IPS DF 6.9 (cell line): ENCODE measurements at regions not wholly inside any gene's neighbourhood (a gene's known extent, or its start where the extent isn't known, plus 50 kb on each side); places are given as distances from the start of the nearest gene placed in this dataset.

Experiments used
- DNase-seq: peaks from one replicate; pipeline ENCODE4 v3.0.0-alpha.2; 2013; ENCODE audit warnings: low read depth, low spot score
- H3K27ac ChIP-seq: one replicate; pipeline ENCODE4 v1.5.1; 2013; ENCODE audit warnings: low read length, control low read depth
- H3K27me3 ChIP-seq: 2 replicates; pipeline ENCODE4 v1.6.1; 2013; ENCODE audit warnings: mild to moderate bottlenecking, low read length; ENCODE audit not compliant: control insufficient read depth, insufficient read depth
- H3K36me3 ChIP-seq: 2 replicates; pipeline ENCODE4 v1.6.1; 2013; ENCODE audit warnings: low read length; ENCODE audit not compliant: control insufficient read depth, insufficient read depth
- H3K4me1 ChIP-seq: 2 replicates; pipeline ENCODE4 v1.6.1; 2013; ENCODE audit warnings: low read length; ENCODE audit not compliant: control insufficient read depth, insufficient read depth
- H3K4me3 ChIP-seq: 2 replicates; pipeline ENCODE4 v1.5.1; 2013; ENCODE audit warnings: mild to moderate bottlenecking, low read length
- H3K9me3 ChIP-seq: 2 replicates; pipeline ENCODE4 v1.6.1; 2013; ENCODE audit warnings: low read length, inconsistent platforms; ENCODE audit not compliant: control insufficient read depth, insufficient read depth
- WGBS: extraction: QIAGEN DNeasy Blood & Tissue Kit; methylation state at CpG from one replicate; pipeline ENCODE4 v1.1.7; 2013; ENCODE audit warnings: mixed read lengths, missing lambda C conversion rate; ENCODE audit not compliant: insufficient read length, insufficient coverage; 5-methylcytosine and 5-hydroxymethylcytosine counted together

DNA sequence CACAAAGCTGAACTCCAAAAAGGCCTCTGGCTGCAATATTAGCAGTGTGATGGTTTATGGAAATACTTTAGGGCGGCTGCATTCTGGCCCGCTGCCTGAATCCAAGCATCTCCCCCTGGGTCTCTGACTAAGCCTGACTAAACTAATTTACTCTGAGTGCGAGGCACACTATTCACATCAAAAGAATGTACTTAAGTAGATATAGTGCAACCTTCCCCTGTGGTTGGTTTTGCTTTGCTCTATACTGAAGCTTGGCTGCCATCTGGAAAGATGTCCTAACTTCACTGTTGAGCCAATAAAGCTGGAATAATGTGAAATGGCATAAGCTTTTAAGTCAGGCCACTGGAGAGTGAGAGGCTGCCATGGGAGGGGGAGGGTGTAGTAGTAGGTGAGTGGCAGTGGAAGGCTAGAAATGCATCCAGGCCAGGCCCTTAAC is 321.6 kb downstream of the AASDHPPT start:
- H3K36me3 ChIP-seq, result no peaks in the 10 kb centered on the region
- DNase-seq, result no peak
- no peaks in the 10 kb centered on the region for H3K27me3 ChIP-seq
- H3K4me3 ChIP-seq, result no peak overlapping the region
- no peaks in the 10 kb centered on the region for H3K4me1 ChIP-seq
- no peaks in the 10 kb centered on the region for H3K9me3 ChIP-seq
- no CpG with 5 or more reads among the region's 3 CpGs for WGBS
- no peak overlapping the region for H3K27ac ChIP-seq

GRCh38 chr11:106399624-106400023 is 322.2 kb downstream of the AASDHPPT start:
- H3K4me3 ChIP-seq, result no peak overlapping the region
- H3K36me3 ChIP-seq, result no peaks in the 10 kb centered on the region
- no peak for DNase-seq
- WGBS, result no CpG with 5 or more reads among the region's 4 CpGs
- no peaks in the 10 kb centered on the region for H3K4me1 ChIP-seq
- H3K9me3 ChIP-seq, result no peaks in the 10 kb centered on the region
- no peaks in the 10 kb centered on the region for H3K27me3 ChIP-seq
- no peak overlapping the region for H3K27ac ChIP-seq

DNA sequence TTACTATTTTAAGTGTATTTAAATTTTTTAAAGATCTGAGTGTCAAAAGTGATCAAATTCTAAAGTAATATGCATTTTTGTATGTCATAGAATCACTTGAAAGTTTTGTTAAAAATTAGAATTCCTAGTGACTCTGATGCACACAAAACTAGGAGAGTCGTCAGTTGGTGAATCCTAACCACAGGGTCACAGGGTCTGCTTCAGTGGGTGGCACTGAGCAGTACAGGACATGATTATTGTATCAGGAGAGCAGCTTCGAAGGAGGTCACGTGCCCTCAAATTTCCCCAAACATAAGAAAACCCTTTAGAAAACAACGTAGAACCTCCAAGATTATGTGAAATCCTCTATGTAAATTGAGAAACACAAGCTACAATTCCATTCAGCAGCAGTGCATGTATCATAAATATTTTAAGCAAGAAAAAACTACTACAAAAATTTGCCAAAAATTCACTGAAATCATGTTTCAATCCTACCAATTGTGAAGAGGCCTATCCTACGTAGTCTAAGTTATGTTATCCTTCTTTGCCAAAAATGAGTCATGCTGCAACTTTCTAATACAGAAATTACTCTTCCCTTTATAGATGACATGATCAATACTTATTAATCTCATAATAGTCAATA is 323.6 kb downstream of the AASDHPPT start:
- WGBS, result no CpG with 5 or more reads among the region's 5 CpGs

DNA sequence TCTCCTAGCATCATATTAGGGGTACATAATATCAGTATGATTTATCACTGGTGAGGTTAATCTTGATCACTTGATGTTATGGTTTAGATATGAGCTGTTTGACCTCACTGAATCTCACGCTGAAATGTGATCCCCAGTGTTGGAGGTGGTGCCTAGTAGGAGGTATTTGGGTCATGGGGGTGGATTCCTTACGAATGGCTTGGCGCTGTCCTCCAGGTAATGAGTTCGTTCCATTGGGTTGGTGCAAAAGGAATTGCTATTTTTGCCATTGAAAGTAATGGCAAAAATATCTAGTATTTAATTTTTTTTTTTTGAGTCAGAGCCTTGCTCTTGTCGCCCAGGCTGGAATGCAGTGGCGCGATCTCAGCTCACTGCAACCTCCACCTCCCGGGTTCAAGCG is 326.3 kb downstream of the AASDHPPT start:
- no CpG with 5 or more reads among the region's 9 CpGs for WGBS
- H3K27me3 ChIP-seq, result no peaks in the 10 kb centered on the region
- no peak overlapping the region for H3K27ac ChIP-seq
- H3K4me3 ChIP-seq, result no peak overlapping the region
- no peaks in the 10 kb centered on the region for H3K36me3 ChIP-seq
- H3K4me1 ChIP-seq, result no peaks in the 10 kb centered on the region
- no peak for DNase-seq
- no peaks in the 10 kb centered on the region for H3K9me3 ChIP-seq

More for the DNA sequence above, 323.6 kb downstream of the AASDHPPT start:
- Histone ChIP-seq H3K27me3 (no peaks in the 10 kb centered on the region), H3K27ac (no peak overlapping the region), H3K4me3 (no peak overlapping the region), H3K4me1 (no peaks in the 10 kb centered on the region), H3K36me3 (no peaks in the 10 kb centered on the region), H3K9me3 (no peaks in the 10 kb centered on the region)
- no peak for DNase-seq

DNA sequence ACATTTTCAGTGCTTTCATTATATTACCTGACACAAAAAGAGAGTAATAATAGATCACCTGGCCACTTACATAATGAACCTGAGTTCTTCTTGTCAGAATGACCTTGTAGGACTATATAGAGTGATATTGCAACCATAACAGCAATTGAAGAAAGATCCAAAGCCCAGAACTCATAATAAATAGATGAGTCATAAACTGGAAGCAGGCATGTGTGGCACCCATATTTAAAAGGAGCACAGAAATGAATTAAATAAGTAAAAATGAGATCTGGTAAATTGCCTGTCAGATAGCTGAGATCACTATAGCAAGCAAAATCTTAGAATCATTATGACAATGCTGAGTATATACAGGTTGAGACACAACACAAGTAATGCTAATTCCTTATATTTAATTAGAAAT is 331.8 kb downstream of the AASDHPPT start:
- H3K27ac ChIP-seq, result no peak overlapping the region
- H3K27me3 ChIP-seq, result no peaks in the 10 kb centered on the region
- H3K36me3 ChIP-seq, result no peaks in the 10 kb centered on the region
- no peaks in the 10 kb centered on the region for H3K4me1 ChIP-seq
- no peak for DNase-seq
- H3K4me3 ChIP-seq, result no peak overlapping the region
- no peaks in the 10 kb centered on the region for H3K9me3 ChIP-seq

- no peaks in the 10 kb centered on the region for H3K36me3 ChIP-seq
- no CpG with 5 or more reads among the region's 2 CpGs for WGBS
- no peak overlapping the region for H3K4me3 ChIP-seq
- no peaks in the 10 kb centered on the region for H3K4me1 ChIP-seq
- DNase-seq, result no peak
- H3K27ac ChIP-seq, result no peak overlapping the region
- no peaks in the 10 kb centered on the region for H3K9me3 ChIP-seq
- H3K27me3 ChIP-seq, result no peaks in the 10 kb centered on the region
These were observed 332.2 kb downstream of the AASDHPPT start for GRCh38 chr11:106409671-106410070.

- H3K27ac ChIP-seq, result no peak overlapping the region
- DNase-seq, result no peak
- no peaks in the 10 kb centered on the region for H3K27me3 ChIP-seq
- no peaks in the 10 kb centered on the region for H3K9me3 ChIP-seq
- H3K36me3 ChIP-seq, result no peaks in the 10 kb centered on the region
- H3K4me3 ChIP-seq, result no peak overlapping the region
- H3K4me1 ChIP-seq, result no peaks in the 10 kb centered on the region
- WGBS, result no CpG with 5 or more reads among the region's 1 CpG
These were observed 333.4 kb downstream of the AASDHPPT start for GRCh38 chr11:106410902-106411301.

DNA sequence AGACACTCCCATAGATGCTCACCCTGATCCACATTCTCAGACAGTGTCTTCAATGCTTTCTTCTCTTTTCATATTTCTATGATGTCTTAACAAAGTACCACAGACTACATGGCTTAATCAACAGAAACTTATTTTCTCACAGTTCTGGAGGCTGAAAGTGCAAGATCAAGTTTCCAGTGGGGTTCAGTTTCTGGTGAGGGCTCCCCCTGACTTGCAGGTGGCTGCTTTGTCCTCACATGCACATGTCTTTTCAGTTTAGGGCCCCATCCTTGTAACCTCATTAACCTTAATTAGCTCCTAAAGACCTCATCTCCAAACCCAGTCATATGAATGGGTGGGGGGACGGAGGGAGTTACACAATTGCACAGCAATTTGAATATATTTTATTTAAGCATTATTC is 335.8 kb downstream of the AASDHPPT start:
- Histone ChIP-seq H3K27ac (no peak overlapping the region), H3K27me3 (no peaks in the 10 kb centered on the region), H3K4me3 (no peak overlapping the region), H3K9me3 (no peaks in the 10 kb centered on the region), H3K4me1 (no peaks in the 10 kb centered on the region), H3K36me3 (no peaks in the 10 kb centered on the region)
- WGBS, result no CpG with 5 or more reads among the region's 1 CpG
- no peak for DNase-seq

- Histone ChIP-seq H3K27ac (no peak overlapping the region), H3K27me3 (no peaks in the 10 kb centered on the region), H3K36me3 (no peaks in the 10 kb centered on the region), H3K4me3 (no peak overlapping the region), H3K4me1 (no peaks in the 10 kb centered on the region), H3K9me3 (no peaks in the 10 kb centered on the region)
- no peak for DNase-seq
- no CpG with 5 or more reads among the region's 5 CpGs for WGBS
These were observed 338.0 kb downstream of the AASDHPPT start for GRCh38 chr11:106415510-106415909.

GRCh38 chr11:106418791-106419190 is 341.3 kb downstream of the AASDHPPT start:
- no peak for DNase-seq
- Histone ChIP-seq H3K4me1 (no peaks in the 10 kb centered on the region), H3K27me3 (no peaks in the 10 kb centered on the region), H3K36me3 (no peaks in the 10 kb centered on the region), H3K4me3 (no peak overlapping the region), H3K27ac (no peak overlapping the region), H3K9me3 (no peaks in the 10 kb centered on the region)
- no CpG with 5 or more reads among the region's 1 CpG for whole genome bisulfite sequencing

DNA sequence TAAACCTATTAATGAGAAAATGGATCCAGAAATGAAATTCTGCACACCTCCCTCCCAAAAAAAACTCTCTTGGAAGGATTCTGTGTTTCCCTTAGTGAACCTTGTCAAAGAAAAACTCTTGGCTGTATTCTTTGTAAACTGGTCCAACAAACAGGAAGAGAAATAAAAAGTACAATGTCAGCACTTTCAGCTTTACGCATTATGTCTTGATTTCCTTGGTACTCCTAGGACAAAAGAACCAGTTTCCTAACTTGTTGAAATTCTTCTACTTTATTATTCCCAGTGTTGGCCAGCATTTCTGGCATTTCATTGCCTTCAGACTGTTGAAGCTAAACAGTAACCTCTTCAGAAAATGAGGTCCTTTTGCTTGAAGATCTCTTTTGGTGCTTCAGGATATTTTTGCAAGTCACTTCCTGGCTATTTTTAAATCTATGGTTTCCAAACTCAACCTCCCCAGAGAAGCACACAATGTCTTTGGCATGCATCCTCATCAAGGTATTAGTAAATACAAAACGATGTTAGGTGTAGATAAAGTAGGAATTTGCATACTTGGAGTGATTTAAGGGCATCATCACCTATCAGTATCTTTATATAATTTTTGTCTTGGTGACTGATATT is 342.7 kb downstream of the AASDHPPT start:
- H3K4me1 ChIP-seq, result no peaks in the 10 kb centered on the region
- no peaks in the 10 kb centered on the region for H3K9me3 ChIP-seq
- H3K36me3 ChIP-seq, result no peaks in the 10 kb centered on the region
- H3K27me3 ChIP-seq, result no peaks in the 10 kb centered on the region
- WGBS, result no CpG with 5 or more reads among the region's 2 CpGs
- H3K4me3 ChIP-seq, result no peak overlapping the region
- no peak for DNase-seq
- no peak overlapping the region for H3K27ac ChIP-seq
